DND-41 (cell line): ENCODE measurements at regions not wholly inside any gene's neighbourhood (a gene's known extent, or its start where the extent isn't known, plus 50 kb on each side); places are given as distances from the start of the nearest gene placed in this dataset.
A peak's percentile ranks its signal among the peaks of the same experiment; 100 is the strongest.

Source experiments
- ATAC-seq: fragments of 200-7000 bp; cut with Tn5 transposase; 3 replicates; pipeline ENCODE4 v1.9.1; 2021; ENCODE audit warnings: low read depth; ENCODE audit not compliant: insufficient read depth
- DNase-seq: peaks from one replicate; pipeline ENCODE4 v3.0.0-alpha.2; 2020
- H2AFZ ChIP-seq: 2 replicates; pipeline ENCODE4 v1.6.0; 2012; ENCODE audit warnings: low read depth, low read length
- H3K27ac ChIP-seq: 2 replicates; pipeline ENCODE4 v1.5.1; 2012; ENCODE audit warnings: low read length, inconsistent platforms
- H3K27me3 ChIP-seq: fragments of 200-600 bp; sonication (generic); 2 replicates; pipeline ENCODE4 v1.6.0; 2012; ENCODE audit warnings: low read length, mild to moderate bottlenecking, inconsistent platforms; ENCODE audit not compliant: insufficient read depth, poor library complexity
- H3K36me3 ChIP-seq: 2 replicates; pipeline ENCODE4 v1.5.1; 2012; ENCODE audit warnings: low read length, inconsistent platforms; ENCODE audit not compliant: insufficient read depth
- H3K4me1 ChIP-seq: 2 replicates; pipeline ENCODE4 v1.5.1; 2012; ENCODE audit warnings: mild to moderate bottlenecking, low read length; ENCODE audit not compliant: insufficient read depth
- H3K4me2 ChIP-seq: 2 replicates; pipeline ENCODE4 v1.6.0; 2012; ENCODE audit warnings: mild to moderate bottlenecking, moderate library complexity, low read length, inconsistent platforms; ENCODE audit not compliant: insufficient read depth
- H3K4me3 ChIP-seq, 2 experiments: fragments of 200-600 bp in 1 of 2; shearing (Covaris generic) in 1 of 2; 2 replicates each; pipeline ENCODE4 v1.5.1; 2012 to 2016; ENCODE audit warnings: inconsistent platforms in 2 of 2, low read length in 2 of 2, mild to moderate bottlenecking in 2 of 2, low read depth in 1 of 2, moderate library complexity in 1 of 2
- H3K79me2 ChIP-seq: 2 replicates; pipeline ENCODE4 v1.6.0; 2012; ENCODE audit warnings: low read length, inconsistent platforms; ENCODE audit not compliant: insufficient read depth
- H3K9ac ChIP-seq: 2 replicates; pipeline ENCODE4 v1.6.0; 2012; ENCODE audit warnings: low read depth, mild to moderate bottlenecking, inconsistent platforms, low read length, moderate library complexity
- H3K9me3 ChIP-seq: 2 replicates; pipeline ENCODE4 v1.5.1; 2012; ENCODE audit warnings: low read length, moderate library complexity, mild to moderate bottlenecking, inconsistent platforms; ENCODE audit not compliant: insufficient read depth, severe bottlenecking
- H4K20me1 ChIP-seq: 2 replicates; pipeline ENCODE4 v1.6.0; 2012; ENCODE audit warnings: low read length; ENCODE audit not compliant: insufficient read depth
- EZH2 ChIP-seq: IDR thresholded peaks from 3 replicates; pipeline ENCODE4 v1.6.1; 2012; ENCODE audit warnings: borderline replicate concordance, low read depth, mild to moderate bottlenecking, moderate library complexity, low read length, inconsistent platforms; ENCODE audit not compliant: severe bottlenecking
- TF ChIP-seq, protein P1 (sequence below): IDR thresholded peaks from 2 replicates; pipeline ENCODE4 v1.5.1; 2012; ENCODE audit warnings: borderline replicate concordance, low read length, moderate library complexity, mild to moderate bottlenecking; ENCODE audit not compliant: poor library complexity, severe bottlenecking; ENCODE audit errors: extremely low read depth

DNA sequence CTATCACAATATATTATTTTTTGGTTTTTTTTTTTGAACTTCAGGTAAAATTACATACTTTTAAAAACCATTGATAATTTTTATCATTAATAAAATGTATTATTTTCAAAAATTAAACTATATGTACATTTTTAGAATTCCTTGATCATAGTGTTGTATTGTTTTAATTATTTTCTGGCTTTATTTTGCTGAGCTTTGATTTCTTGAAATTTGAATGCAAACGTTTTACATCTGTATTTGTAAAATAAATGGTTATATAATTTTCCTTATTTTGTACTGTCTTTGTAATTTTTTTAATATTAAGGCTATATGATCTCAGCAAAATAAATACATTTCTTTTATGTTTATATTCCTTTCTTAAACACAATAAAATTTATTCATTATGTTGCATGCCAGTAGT lies 125.6 kb downstream of the KIF2B start:
- peaks cover 5% of the 10 kb centered on the region for H3K9me3 ChIP-seq
- no peak overlapping the region for H3K4me3 ChIP-seq
- ATAC-seq (no peak), DNase-seq (no peak)
- no peaks in the 10 kb centered on the region for H3K36me3 ChIP-seq
- no peaks in the 10 kb centered on the region for H3K4me1 ChIP-seq
- no peaks in the 10 kb centered on the region for H4K20me1 ChIP-seq
- no peaks in the 10 kb centered on the region for H3K79me2 ChIP-seq
- H2AFZ ChIP-seq: no peak overlapping the region
- H3K9ac ChIP-seq: no peak overlapping the region
- no peak overlapping the region for H3K4me2 ChIP-seq
- H3K27me3 ChIP-seq: no peaks in the 10 kb centered on the region
- TF ChIP-seq, protein P1, sequence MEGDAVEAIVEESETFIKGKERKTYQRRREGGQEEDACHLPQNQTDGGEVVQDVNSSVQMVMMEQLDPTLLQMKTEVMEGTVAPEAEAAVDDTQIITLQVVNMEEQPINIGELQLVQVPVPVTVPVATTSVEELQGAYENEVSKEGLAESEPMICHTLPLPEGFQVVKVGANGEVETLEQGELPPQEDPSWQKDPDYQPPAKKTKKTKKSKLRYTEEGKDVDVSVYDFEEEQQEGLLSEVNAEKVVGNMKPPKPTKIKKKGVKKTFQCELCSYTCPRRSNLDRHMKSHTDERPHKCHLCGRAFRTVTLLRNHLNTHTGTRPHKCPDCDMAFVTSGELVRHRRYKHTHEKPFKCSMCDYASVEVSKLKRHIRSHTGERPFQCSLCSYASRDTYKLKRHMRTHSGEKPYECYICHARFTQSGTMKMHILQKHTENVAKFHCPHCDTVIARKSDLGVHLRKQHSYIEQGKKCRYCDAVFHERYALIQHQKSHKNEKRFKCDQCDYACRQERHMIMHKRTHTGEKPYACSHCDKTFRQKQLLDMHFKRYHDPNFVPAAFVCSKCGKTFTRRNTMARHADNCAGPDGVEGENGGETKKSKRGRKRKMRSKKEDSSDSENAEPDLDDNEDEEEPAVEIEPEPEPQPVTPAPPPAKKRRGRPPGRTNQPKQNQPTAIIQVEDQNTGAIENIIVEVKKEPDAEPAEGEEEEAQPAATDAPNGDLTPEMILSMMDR: no peak
- TF ChIP-seq EZH2: no peak
- no peak overlapping the region for H3K27ac ChIP-seq

- TF ChIP-seq, protein P1: no peak
- TF ChIP-seq EZH2: no peak
- no peaks in the 10 kb centered on the region for H3K4me1 ChIP-seq
- ATAC-seq (no peak), DNase-seq (no peak)
- H3K9me3 ChIP-seq: peaks cover 5% of the 10 kb centered on the region
- no peak overlapping the region for H2AFZ ChIP-seq
- H3K9ac ChIP-seq: no peak overlapping the region
- H3K4me2 ChIP-seq: no peak overlapping the region
- no peaks in the 10 kb centered on the region for H3K36me3 ChIP-seq
- H3K27ac ChIP-seq: no peak overlapping the region
- H3K79me2 ChIP-seq: no peaks in the 10 kb centered on the region
- H4K20me1 ChIP-seq: no peaks in the 10 kb centered on the region
- no peaks in the 10 kb centered on the region for H3K27me3 ChIP-seq
- no peak overlapping the region for H3K4me3 ChIP-seq
Observed at GRCh38 chr17:53949473-53950090, 126.9 kb downstream of the KIF2B start.

GRCh38 chr17:53950207-53950857 lies 127.6 kb downstream of the KIF2B start:
- H2AFZ ChIP-seq: no peak overlapping the region
- no peaks in the 10 kb centered on the region for H3K27me3 ChIP-seq
- no peak for DNase-seq
- TF ChIP-seq EZH2: no peak
- TF ChIP-seq, protein P1: peak; percentile 12
- no peak overlapping the region for H3K4me2 ChIP-seq
- H3K9ac ChIP-seq: no peak overlapping the region
- no peak overlapping the region for H3K27ac ChIP-seq
- no peaks in the 10 kb centered on the region for H3K79me2 ChIP-seq
- ATAC-seq: no peak
- peaks cover 5% of the 10 kb centered on the region for H3K9me3 ChIP-seq
- no peaks in the 10 kb centered on the region for H3K36me3 ChIP-seq
- no peak overlapping the region for H3K4me3 ChIP-seq
- H4K20me1 ChIP-seq: no peaks in the 10 kb centered on the region
- no peaks in the 10 kb centered on the region for H3K4me1 ChIP-seq

DNA sequence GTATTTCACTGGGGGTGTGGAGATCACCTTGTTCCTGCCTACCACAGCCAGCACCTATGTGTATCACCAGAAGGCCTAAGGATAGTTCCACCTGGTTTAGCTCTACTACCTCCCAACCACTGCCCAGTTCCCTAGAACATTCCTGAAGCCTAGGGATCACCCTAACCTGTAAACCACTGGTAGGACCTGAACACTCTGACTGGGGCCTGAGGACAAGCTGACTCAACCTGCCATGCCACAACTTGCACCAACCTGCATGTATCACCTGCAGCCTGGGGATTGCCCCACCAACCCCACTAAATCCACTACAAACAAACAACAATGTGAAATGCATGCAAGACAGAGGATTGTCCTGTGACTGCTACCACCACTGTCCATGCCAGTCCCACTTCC lies 128.1 kb downstream of the KIF2B start:
- no peak overlapping the region for H3K4me2 ChIP-seq
- H3K9ac ChIP-seq: no peak overlapping the region
- no peaks in the 10 kb centered on the region for H3K79me2 ChIP-seq
- no peak overlapping the region for H3K27ac ChIP-seq
- H3K9me3 ChIP-seq: peaks cover 5% of the 10 kb centered on the region
- DNase-seq: no peak
- no peaks in the 10 kb centered on the region for H3K36me3 ChIP-seq
- no peak for TF ChIP-seq EZH2
- TF ChIP-seq, protein P1: no peak
- no peak overlapping the region for H2AFZ ChIP-seq
- H3K27me3 ChIP-seq: no peaks in the 10 kb centered on the region
- no peaks in the 10 kb centered on the region for H3K4me1 ChIP-seq
- no peak for ATAC-seq
- H3K4me3 ChIP-seq: no peak overlapping the region
- no peaks in the 10 kb centered on the region for H4K20me1 ChIP-seq
